NCI-H774 (cell line): ENCODE measurements at regions not wholly inside any gene's neighbourhood (a gene's known extent, or its start where the extent isn't known, plus 50 kb on each side); places are given as distances from the start of the nearest gene placed in this dataset.
"Not testable (repeated sequence)": the region's sequence is repeated elsewhere in the genome, so short reads cannot be mapped to it uniquely, and the experiment has no call there.

Source experiments
- DNase-seq: peaks from one replicate; lab custom pipeline; 2025; lab: John Stamatoyannopoulos, UW

- DNase-seq: no peak
These were observed 994.3 kb downstream of the PCDH17 start for GRCh38 chr13:58625703-58626389.

GRCh38 chr13:58630794-58631193 is 999.2 kb downstream of the PCDH17 start:
- no peak for DNase-seq

- DNase-seq: no peak
These were observed 1001.7 kb downstream of the PCDH17 start for GRCh38 chr13:58633226-58633625.

- no peak for DNase-seq
These were observed 1023.5 kb downstream of the PCDH17 start for GRCh38 chr13:58655086-58655485.

- DNase-seq: no peak
These were observed 1029.3 kb downstream of the PCDH17 start for GRCh38 chr13:58660826-58661225.

GRCh38 chr13:58666331-58666730 is 1034.8 kb downstream of the PCDH17 start:
- no peak for DNase-seq

- no peak for DNase-seq
These were observed 1035.6 kb downstream of the PCDH17 start for GRCh38 chr13:58667096-58667495.

GRCh38 chr13:58680115-58680514 is 1048.6 kb downstream of the PCDH17 start:
- no peak for DNase-seq

GRCh38 chr13:58682616-58683015 is 1051.1 kb downstream of the PCDH17 start:
- no peak for DNase-seq

- DNase-seq: no peak
These were observed 1055.6 kb downstream of the PCDH17 start for GRCh38 chr13:58687148-58687547.

GRCh38 chr13:58698531-58698930 is 1067.0 kb downstream of the PCDH17 start:
- no peak for DNase-seq

- DNase-seq: no peak
These were observed 1073.4 kb downstream of the PCDH17 start for GRCh38 chr13:58704953-58705352.

GRCh38 chr13:58706421-58706820 is 1074.9 kb downstream of the PCDH17 start:
- no peak for DNase-seq

GRCh38 chr13:58712191-58712590 is 1080.6 kb downstream of the PCDH17 start:
- DNase-seq: no peak

GRCh38 chr13:58714016-58714415 is 1082.5 kb downstream of the PCDH17 start:
- DNase-seq: not testable (repeated sequence)

GRCh38 chr13:58721273-58721672 is 1089.7 kb downstream of the PCDH17 start:
- DNase-seq: no peak

GRCh38 chr13:58728126-58728525 is 1096.6 kb downstream of the PCDH17 start:
- no peak for DNase-seq

GRCh38 chr13:58729361-58729760 is 1097.8 kb downstream of the PCDH17 start:
- DNase-seq: no peak

GRCh38 chr13:58744686-58745085 is 1113.1 kb downstream of the PCDH17 start:
- DNase-seq: no peak

GRCh38 chr13:58767566-58767965 is 1136.0 kb downstream of the PCDH17 start:
- no peak for DNase-seq

- no peak for DNase-seq
These were observed 1141.8 kb downstream of the PCDH17 start for GRCh38 chr13:58773280-58773859.

GRCh38 chr13:58782736-58783135 is 1151.2 kb downstream of the PCDH17 start:
- no peak for DNase-seq

- DNase-seq: no peak
These were observed 1161.3 kb downstream of the PCDH17 start for GRCh38 chr13:58792854-58793253.

GRCh38 chr13:58795715-58796114 is 1164.2 kb downstream of the PCDH17 start:
- no peak for DNase-seq
